DOHH2 (cell line): ENCODE measurements at regions not wholly inside any gene's neighbourhood (a gene's known extent, or its start where the extent isn't known, plus 50 kb on each side); places are given as distances from the start of the nearest gene placed in this dataset.

ENCODE experiments used
- CTCF ChIP-seq: fragments of 200-600 bp; sonication (generic); IDR thresholded peaks from one replicate; pipeline ENCODE4 v1.5.1; 2014; ENCODE audit warnings: antibody characterized with exemption, mild to moderate bottlenecking, low read depth, low read length; ENCODE audit not compliant: poor library complexity, severe bottlenecking
- EZH2phosphoT487 ChIP-seq: fragments of 200-600 bp; sonication (generic); IDR thresholded peaks from 2 replicates; pipeline ENCODE4 v1.6.1; 2017; ENCODE audit warnings: borderline replicate concordance, mild to moderate bottlenecking, antibody characterized with exemption, low read length, moderate library complexity, mixed read lengths

GRCh38 chr10:36066850-36067249 is 424.8 kb upstream of the FZD8 start:
- TF ChIP-seq CTCF (no peak), EZH2phosphoT487 (no peak)
